BLaER1 treated with 17β-estradiol and CSF1 and Interleukin-3, amounts not matched to agents 10 nM and 100 nM (cell line): ENCODE measurements at regions not wholly inside any gene's neighbourhood (a gene's known extent, or its start where the extent isn't known, plus 50 kb on each side); places are given as distances from the start of the nearest gene placed in this dataset.
"Not testable (repeated sequence)": the region's sequence is repeated elsewhere in the genome, so short reads cannot be mapped to it uniquely, and the experiment has no call there.

ENCODE experiments used
- H3K27ac ChIP-seq, 11 experiments: shearing (Covaris generic); formaldehyde crosslinking; 2 replicates each; pipeline ENCODE4 v1.8.1; 2022
- H3K27me3 ChIP-seq, 11 experiments: shearing (Covaris generic); formaldehyde crosslinking; 2 replicates each; pipeline ENCODE4 v1.8.1; 2022
- H3K36me3 ChIP-seq, 11 experiments: shearing (Covaris generic); formaldehyde crosslinking; 2 replicates each; pipeline ENCODE4 v1.8.1; 2022
- H3K4me1 ChIP-seq, 10 experiments: shearing (Covaris generic); formaldehyde crosslinking; 2 replicates each; pipeline ENCODE4 v1.8.1; 2022
- H3K4me2 ChIP-seq, 11 experiments: shearing (Covaris generic); formaldehyde crosslinking; 2 replicates each; pipeline ENCODE4 v1.8.1; 2022
- H3K4me3 ChIP-seq, 10 experiments: shearing (Covaris generic); formaldehyde crosslinking; 2 replicates each; pipeline ENCODE4 v1.8.1; 2022
- H3K9ac ChIP-seq, 11 experiments: shearing (Covaris generic); formaldehyde crosslinking; 2 replicates each; pipeline ENCODE4 v1.8.1; 2022
- H3K9me3 ChIP-seq, 11 experiments: shearing (Covaris generic); formaldehyde crosslinking; replicated peaks in 1 of 11; 2 replicates each; pipeline ENCODE4 v1.8.1; 2022
- H4K20me1 ChIP-seq, 11 experiments: shearing (Covaris generic); formaldehyde crosslinking; 2 replicates each; pipeline ENCODE4 v1.8.1; 2022
- Cebpa-rat ChIP-seq, 11 experiments: shearing (Covaris generic); IDR thresholded peaks; 2 replicates each; pipeline ENCODE4 v1.8.1; 2022

- TF ChIP-seq Cebpa-rat (IDR thresholded peaks at IDR 0.05) = no peak
- Histone ChIP-seq H3K27ac (no peak overlapping the region), H3K4me3 (no peak overlapping the region), H3K27me3 (no peaks in the 10 kb centered on the region), H3K9me3 (peaks cover 6 to 31% (median 17%) of the 10 kb centered on the region in 11 experiments; a peak in 20 of 22 replicates), H3K36me3 (no peaks in the 10 kb centered on the region), H3K9ac (no peak overlapping the region), H3K4me2 (peak overlapping the region in 5 of 11 experiments; percentile 59 to 72 (median 66); a peak in 9 of 22 replicates), H4K20me1 (no peaks in the 10 kb centered on the region), H3K4me1 (peaks cover 15 to 100% (median 60%) of the 10 kb centered on the region in 10 experiments)
These were observed 65.5 kb upstream of the SMIM23 start for GRCh38 chr5:171720086-171720485.

GRCh38 chr5:171721464-171721863 lies 64.2 kb upstream of the SMIM23 start:
- H3K4me2 ChIP-seq = peak overlapping the region; percentile 29 to 72 (median 59)
- H3K36me3 ChIP-seq = peaks cover 0 to 2% (median 0%) of the 10 kb centered on the region in 11 experiments; a peak in 2 of 22 replicates
- peaks cover 20 to 38% (median 31%) of the 10 kb centered on the region in 11 experiments for H3K9me3 ChIP-seq
- TF ChIP-seq Cebpa-rat (IDR thresholded peaks at IDR 0.05) = no peak
- H3K27ac ChIP-seq = peak overlapping the region in 10 of 11 experiments; percentile 12 to 57 (median 40); a peak in 16 of 22 replicates
- no peaks in the 10 kb centered on the region for H4K20me1 ChIP-seq
- no peaks in the 10 kb centered on the region for H3K27me3 ChIP-seq
- H3K4me3 ChIP-seq = 0 out of 20 replicates have a peak overlapping the region, but pooled peaks of 1 of the 10 experiments have one; percentile 15
- H3K9ac ChIP-seq = peak overlapping the region in 1 of 11 experiments; percentile 1; a peak in 2 of 22 replicates
- peaks cover 15 to 90% (median 47%) of the 10 kb centered on the region in 10 experiments for H3K4me1 ChIP-seq

GRCh38 chr5:171724468-171725204 lies 61.0 kb upstream of the SMIM23 start:
- H3K4me3 ChIP-seq = no peak overlapping the region
- peaks cover 0 to 6% (median 0%) of the 10 kb centered on the region in 11 experiments; a peak in 2 of 22 replicates for H3K36me3 ChIP-seq
- TF ChIP-seq Cebpa-rat (IDR thresholded peaks at IDR 0.05) = no peak

GRCh38 chr5:171725205-171725601 lies 60.4 kb upstream of the SMIM23 start:
- Histone ChIP-seq H3K27ac (no peak overlapping the region), H3K9ac (no peak overlapping the region), H3K4me3 (no peak overlapping the region), H3K4me1 (peaks cover 15 to 66% (median 37%) of the 10 kb centered on the region in 10 experiments), H3K9me3 (peaks cover 36 to 48% (median 43%) of the 10 kb centered on the region in 11 experiments), H4K20me1 (no peaks in the 10 kb centered on the region), H3K36me3 (peaks cover 0 to 6% (median 0%) of the 10 kb centered on the region in 11 experiments; a peak in 2 of 22 replicates), H3K27me3 (no peaks in the 10 kb centered on the region), H3K4me2 (peak overlapping the region in 5 of 11 experiments; percentile 1 to 56 (median 46); a peak in 5 of 22 replicates)
- no peak for TF ChIP-seq Cebpa-rat (IDR thresholded peaks at IDR 0.05)

More at GRCh38 chr5:171724468-171725204, 61.0 kb upstream of the SMIM23 start:
- Histone ChIP-seq H4K20me1 (no peaks in the 10 kb centered on the region), H3K27ac (no peak overlapping the region), H3K4me2 (peak overlapping the region in 5 of 11 experiments; percentile 1 to 56 (median 46); a peak in 8 of 22 replicates), H3K27me3 (no peaks in the 10 kb centered on the region), H3K9ac (no peak overlapping the region), H3K4me1 (peaks cover 15 to 72% (median 37%) of the 10 kb centered on the region in 10 experiments), H3K9me3 (peaks cover 35 to 48% (median 38%) of the 10 kb centered on the region in 11 experiments)

- H3K4me2 ChIP-seq, H3K27me3 ChIP-seq, H3K36me3 ChIP-seq, H3K9ac ChIP-seq, H3K27ac ChIP-seq, H4K20me1 ChIP-seq: not testable (repeated sequence)
- peaks cover 44 to 60% (median 52%) of the 10 kb centered on the region in 11 experiments for H3K9me3 ChIP-seq
- H3K4me3 ChIP-seq = peak overlapping the region in 1 of 10 experiments; percentile 21; a peak in 1 of 20 replicates
- H3K4me1 ChIP-seq = peaks cover 5 to 50% (median 23%) of the 10 kb centered on the region in 10 experiments
These were observed 58.8 kb upstream of the SMIM23 start for GRCh38 chr5:171726819-171727218.

GRCh38 chr5:171728686-171729085 lies 56.9 kb upstream of the SMIM23 start:
- H3K4me1 ChIP-seq = peaks cover 0 to 32% (median 10%) of the 10 kb centered on the region in 10 experiments; a peak in 12 of 20 replicates
- H3K36me3 ChIP-seq = peaks cover 0 to 6% (median 0%) of the 10 kb centered on the region in 11 experiments; a peak in 2 of 22 replicates
- peak overlapping the region in 5 of 11 experiments; percentile 7 to 44 (median 35); a peak in 7 of 22 replicates for H3K4me2 ChIP-seq
- H3K27ac ChIP-seq = no peak overlapping the region
- peaks cover 44 to 60% (median 52%) of the 10 kb centered on the region in 11 experiments for H3K9me3 ChIP-seq
- no peak overlapping the region for H3K9ac ChIP-seq
- no peak overlapping the region for H3K4me3 ChIP-seq
- no peaks in the 10 kb centered on the region for H3K27me3 ChIP-seq
- TF ChIP-seq Cebpa-rat (IDR thresholded peaks at IDR 0.05) = no peak
- H4K20me1 ChIP-seq = no peaks in the 10 kb centered on the region
